ENCODE measurements at regions not wholly inside any gene's neighbourhood (a gene's known extent, or its start where the extent isn't known, plus 50 kb on each side); places are given as distances from the start of the nearest gene placed in this dataset.

- no peak for TF ChIP-seq CTCF (conservative IDR thresholded peaks at IDR 0.05)
- no peak for TF ChIP-seq ZFX (IDR thresholded peaks at IDR 0.05)
These were observed 875.4 kb downstream of the SLITRK6 start for GRCh38 chr13:84923831-84924230.
